H9 (cell line): ENCODE measurements at regions not wholly inside any gene's neighbourhood (a gene's known extent, or its start where the extent isn't known, plus 50 kb on each side); places are given as distances from the start of the nearest gene placed in this dataset.

Experiments
- DNase-seq: peaks from one replicate; pipeline ENCODE4 v3.0.0-alpha.2; 2017
- H2AFZ ChIP-seq: one replicate; pipeline ENCODE4 v1.6.1; 2013; ENCODE audit warnings: mild to moderate bottlenecking, low read length, control low read depth, moderate library complexity
- H2AK5ac ChIP-seq: 2 replicates; pipeline ENCODE4 v1.6.1; 2013; ENCODE audit warnings: low read length, control low read depth, mixed read lengths; ENCODE audit not compliant: insufficient read length
- H2BK120ac ChIP-seq: one replicate; pipeline ENCODE4 v1.6.1; 2013; ENCODE audit warnings: low read depth, mild to moderate bottlenecking, low read length, control low read depth, inconsistent platforms; ENCODE audit not compliant: poor library complexity, severe bottlenecking
- H2BK12ac ChIP-seq: 2 replicates; pipeline ENCODE4 v1.6.1; 2013; ENCODE audit warnings: low read length, control low read depth, mixed read lengths, low read depth; ENCODE audit not compliant: insufficient read length
- H2BK15ac ChIP-seq: 2 replicates; pipeline ENCODE4 v1.6.1; 2013; ENCODE audit warnings: low read depth, low read length, control low read depth
- H2BK20ac ChIP-seq: one replicate; pipeline ENCODE4 v1.6.1; 2013; ENCODE audit warnings: low read depth, mild to moderate bottlenecking, low read length, control low read depth, inconsistent platforms; ENCODE audit not compliant: poor library complexity, severe bottlenecking
- H2BK5ac ChIP-seq: 2 replicates; pipeline ENCODE4 v1.6.1; 2013; ENCODE audit warnings: low read length, control low read depth, mixed read lengths; ENCODE audit not compliant: insufficient read length
- H3K14ac ChIP-seq: 2 replicates; pipeline ENCODE4 v1.6.1; 2013; ENCODE audit warnings: low read length, control low read depth; ENCODE audit not compliant: insufficient read depth
- H3K18ac ChIP-seq: 2 replicates; pipeline ENCODE4 v1.6.1; 2013; ENCODE audit warnings: low read depth, mild to moderate bottlenecking, mixed read lengths, low read length, control low read depth; ENCODE audit not compliant: insufficient read length
- H3K23ac ChIP-seq: 2 replicates; pipeline ENCODE4 v1.6.1; 2013; ENCODE audit warnings: low read length, control low read depth, mixed read lengths, low read depth; ENCODE audit not compliant: insufficient read length
- H3K23me2 ChIP-seq: 2 replicates; pipeline ENCODE4 v1.6.1; 2013; ENCODE audit warnings: low read depth, mild to moderate bottlenecking, mixed read lengths, low read length, control low read depth; ENCODE audit not compliant: insufficient read length, poor library complexity, severe bottlenecking
- H3K27ac ChIP-seq: 2 replicates; pipeline ENCODE4 v1.5.1; 2013; ENCODE audit warnings: low read length, control low read depth, mixed read lengths, low read depth; ENCODE audit not compliant: insufficient read length
- H3K27me3 ChIP-seq: 2 replicates; pipeline ENCODE4 v1.6.1; 2013; ENCODE audit warnings: low read length, control low read depth, inconsistent platforms; ENCODE audit not compliant: insufficient read depth
- H3K4ac ChIP-seq: 2 replicates; pipeline ENCODE4 v1.6.1; 2013; ENCODE audit warnings: low read depth, mild to moderate bottlenecking, control low read depth, inconsistent platforms, low read length, moderate library complexity
- H3K4me1 ChIP-seq: 2 replicates; pipeline ENCODE4 v1.6.1; 2013; ENCODE audit warnings: low read length, control low read depth, inconsistent platforms; ENCODE audit not compliant: insufficient read depth
- H3K4me2 ChIP-seq: 2 replicates; pipeline ENCODE4 v1.6.1; 2013; ENCODE audit warnings: low read length, control low read depth, mixed read lengths; ENCODE audit not compliant: insufficient read length, insufficient read depth
- H3K56ac ChIP-seq: 2 replicates; pipeline ENCODE4 v1.6.1; 2013; ENCODE audit warnings: low read depth, mild to moderate bottlenecking, mixed read lengths, low read length, control low read depth; ENCODE audit not compliant: insufficient read length
- H3K79me1 ChIP-seq: 2 replicates; pipeline ENCODE4 v1.6.1; 2013; ENCODE audit warnings: low read depth, mild to moderate bottlenecking, moderate library complexity, low read length, control low read depth, inconsistent platforms; ENCODE audit not compliant: insufficient read depth, poor library complexity, severe bottlenecking
- H3K79me2 ChIP-seq: 2 replicates; pipeline ENCODE4 v1.6.1; 2013; ENCODE audit warnings: low read length, control low read depth, inconsistent platforms; ENCODE audit not compliant: insufficient read depth
- H3K9ac ChIP-seq: 2 replicates; pipeline ENCODE4 v1.6.1; 2013; ENCODE audit warnings: low read length, control low read depth, mixed read lengths; ENCODE audit not compliant: insufficient read length; ENCODE audit errors: extremely low read depth
- H3K9me3 ChIP-seq: one replicate; pipeline ENCODE4 v1.6.1; 2013; ENCODE audit warnings: low read depth, low read length, inconsistent platforms; ENCODE audit not compliant: control insufficient read depth
- H3T11ph ChIP-seq: one replicate; pipeline ENCODE4 v1.6.1; 2013; ENCODE audit warnings: mild to moderate bottlenecking, low read length, control low read depth, inconsistent platforms
- H4K20me1 ChIP-seq: one replicate; pipeline ENCODE4 v1.6.1; 2013; ENCODE audit not compliant: control insufficient read depth, insufficient read length, insufficient read depth
- H4K5ac ChIP-seq: 2 replicates; pipeline ENCODE4 v1.6.1; 2013; ENCODE audit warnings: low read depth, mild to moderate bottlenecking, mixed read lengths, low read length, control low read depth; ENCODE audit not compliant: insufficient read length
- H4K8ac ChIP-seq: replicated peaks from 2 replicates; pipeline ENCODE4 v1.6.1; 2013; ENCODE audit warnings: low read length, control low read depth, mixed read lengths, low read depth; ENCODE audit not compliant: insufficient read length
- H4K91ac ChIP-seq: 2 replicates; pipeline ENCODE4 v1.6.1; 2013; ENCODE audit warnings: low read depth, mild to moderate bottlenecking, moderate library complexity, mixed read lengths, low read length, control low read depth; ENCODE audit not compliant: insufficient read length
- H3K27ac Mint-ChIP-seq, 3 experiments: 2 replicates in 2 of 3; 3 replicates in 1 of 3; pipeline ENCODE4 v1.8.0; 2020 to 2021; ENCODE audit warnings: mixed read lengths in 3 of 3, mild to moderate bottlenecking in 1 of 3, moderate library complexity in 1 of 3
- H3K27me3 Mint-ChIP-seq: 2 replicates; pipeline ENCODE4 v1.8.0; 2021; ENCODE audit warnings: low read depth, mild to moderate bottlenecking, moderate library complexity, mixed read lengths
- H3K36me3 Mint-ChIP-seq, 3 experiments: 2 replicates in 2 of 3; 3 replicates in 1 of 3; pipeline ENCODE4 v1.8.0; 2020 to 2021; ENCODE audit warnings: low read depth in 3 of 3, mixed read lengths in 3 of 3; ENCODE audit not compliant: insufficient read depth in 1 of 3
- H3K4me1 Mint-ChIP-seq, 2 experiments: 2 replicates each; pipeline ENCODE4 v1.8.0; 2020; ENCODE audit warnings: mixed read lengths in 2 of 2
- H3K4me3 Mint-ChIP-seq, 2 experiments: 2 replicates in 1 of 2; 3 replicates in 1 of 2; pipeline ENCODE4 v1.8.0; 2020 to 2021; ENCODE audit warnings: mild to moderate bottlenecking in 2 of 2, mixed read lengths in 2 of 2, moderate library complexity in 1 of 2
- H3K9me3 Mint-ChIP-seq, 2 experiments: 2 replicates in 1 of 2; 3 replicates in 1 of 2; pipeline ENCODE4 v1.8.0; 2020; ENCODE audit warnings: mild to moderate bottlenecking in 2 of 2, mixed read lengths in 2 of 2, moderate library complexity in 1 of 2
- WGBS: extraction: QIAGEN DNeasy Blood & Tissue Kit; methylation state at CpG from one replicate; pipeline ENCODE4 v1.1.7; 2013; ENCODE audit warnings: missing lambda C conversion rate, low lambda C conversion rate, mixed read lengths; ENCODE audit not compliant: insufficient read length; ENCODE audit errors: extremely low coverage; 5-methylcytosine and 5-hydroxymethylcytosine counted together
- TF ChIP-seq, protein P1 (sequence below): fragments of 200-600 bp; sonication (generic); conservative IDR thresholded peaks from 3 replicates; pipeline ENCODE4 v1.8.0; 2021; ENCODE audit warnings: antibody characterized with exemption, mild to moderate bottlenecking

DNA sequence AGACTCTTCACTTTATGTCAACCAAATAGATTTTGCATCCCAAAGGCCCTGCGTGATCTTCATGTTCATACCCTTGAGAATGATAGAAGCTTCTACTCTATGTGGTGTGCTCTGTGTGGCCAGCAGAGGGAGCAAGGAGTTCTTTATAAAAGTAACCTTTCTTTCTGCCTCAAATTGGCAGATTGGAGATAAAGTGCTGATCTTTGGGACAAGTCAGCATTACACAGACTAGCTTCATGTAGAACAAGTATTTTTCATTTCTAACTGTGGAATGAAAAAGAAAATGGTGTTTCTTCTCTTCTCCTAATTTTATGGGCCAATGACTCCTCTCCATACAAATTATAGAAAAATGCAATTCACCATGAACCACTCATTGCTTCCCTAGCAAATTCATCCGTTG is 1214.1 kb downstream of the SORCS1 start:
- Histone ChIP-seq H2BK20ac (no peak overlapping the region), H3K9me3 (no peaks in the 10 kb centered on the region), H3K4me2 (no peak overlapping the region), H4K91ac (no peak overlapping the region), H2BK5ac (no peak overlapping the region), H2AFZ (no peak overlapping the region), H3K56ac (no peak overlapping the region), H3K9ac (no peak overlapping the region), H4K20me1 (no peaks in the 10 kb centered on the region), H4K8ac (no peak overlapping the region), H3K23ac (no peak overlapping the region), H3K27ac (no peak overlapping the region), H2BK12ac (no peak overlapping the region), H4K5ac (no peak overlapping the region), H3K18ac (no peak overlapping the region), H3K23me2 (no peaks in the 10 kb centered on the region), H3T11ph (no peak overlapping the region), H2BK15ac (no peak overlapping the region), H2AK5ac (no peak overlapping the region), H3K14ac (no peak overlapping the region), H2BK120ac (no peak overlapping the region), H3K79me1 (no peaks in the 10 kb centered on the region), H3K79me2 (no peaks in the 10 kb centered on the region), H3K4me1 (no peaks in the 10 kb centered on the region), H3K4ac (no peak overlapping the region), H3K27me3 (no peaks in the 10 kb centered on the region)
- H3K27me3 Mint-ChIP-seq, result no peaks in the 10 kb centered on the region
- H3K4me1 Mint-ChIP-seq, result peaks cover 13% of the 10 kb centered on the region in 2 experiments
- H3K9me3 Mint-ChIP-seq, result no peaks in the 10 kb centered on the region
- no peaks in the 10 kb centered on the region for H3K36me3 Mint-ChIP-seq
- H3K27ac Mint-ChIP-seq, result no peak overlapping the region
- TF ChIP-seq, protein P1, sequence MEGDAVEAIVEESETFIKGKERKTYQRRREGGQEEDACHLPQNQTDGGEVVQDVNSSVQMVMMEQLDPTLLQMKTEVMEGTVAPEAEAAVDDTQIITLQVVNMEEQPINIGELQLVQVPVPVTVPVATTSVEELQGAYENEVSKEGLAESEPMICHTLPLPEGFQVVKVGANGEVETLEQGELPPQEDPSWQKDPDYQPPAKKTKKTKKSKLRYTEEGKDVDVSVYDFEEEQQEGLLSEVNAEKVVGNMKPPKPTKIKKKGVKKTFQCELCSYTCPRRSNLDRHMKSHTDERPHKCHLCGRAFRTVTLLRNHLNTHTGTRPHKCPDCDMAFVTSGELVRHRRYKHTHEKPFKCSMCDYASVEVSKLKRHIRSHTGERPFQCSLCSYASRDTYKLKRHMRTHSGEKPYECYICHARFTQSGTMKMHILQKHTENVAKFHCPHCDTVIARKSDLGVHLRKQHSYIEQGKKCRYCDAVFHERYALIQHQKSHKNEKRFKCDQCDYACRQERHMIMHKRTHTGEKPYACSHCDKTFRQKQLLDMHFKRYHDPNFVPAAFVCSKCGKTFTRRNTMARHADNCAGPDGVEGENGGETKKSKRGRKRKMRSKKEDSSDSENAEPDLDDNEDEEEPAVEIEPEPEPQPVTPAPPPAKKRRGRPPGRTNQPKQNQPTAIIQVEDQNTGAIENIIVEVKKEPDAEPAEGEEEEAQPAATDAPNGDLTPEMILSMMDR, result peak; percentile 86
- peak; percentile 52 for DNase-seq
- no peak overlapping the region for H3K4me3 Mint-ChIP-seq
- WGBS, result no CpG with 5 or more reads among the region's 2 CpGs
